Activated B cell treated with CpG ODN at 0.5 μM for 24 hours (primary cell): ENCODE measurements at regions not wholly inside any gene's neighbourhood (a gene's known extent, or its start where the extent isn't known, plus 50 kb on each side); places are given as distances from the start of the nearest gene placed in this dataset.

ENCODE experiments used
- ATAC-seq: fragments of 200-7000 bp; cut with Tn5 transposase; one replicate; pipeline ENCODE4 v1.10.0; 2021; ENCODE audit warnings: low read depth, mild to moderate bottlenecking, moderate library complexity
- CTCF ChIA-PET: fragments of 350-600 bp; sonication (Branson Sonifier 250); formaldehyde crosslinking; loops from one replicate; lab custom pipeline; 2021; ENCODE audit warnings: antibody characterized with exemption; lab: Charles Lee
- POLR2A ChIA-PET: fragments of 350-600 bp; sonication (Branson Sonifier 250); formaldehyde crosslinking; loops from one replicate; lab custom pipeline; 2021; ENCODE audit warnings: antibody characterized with exemption; lab: Charles Lee
- DNase-seq: peaks from one replicate; pipeline ENCODE4 v3.0.0; 2022
- H3K27ac Mint-ChIP-seq: one replicate; pipeline ENCODE4 v1.8.0; 2020; ENCODE audit warnings: mixed read lengths
- H3K27me3 Mint-ChIP-seq: one replicate; pipeline ENCODE4 v1.8.0; 2021; ENCODE audit warnings: mixed read lengths
- H3K36me3 Mint-ChIP-seq: one replicate; pipeline ENCODE4 v1.8.0; 2021; ENCODE audit warnings: low read depth, mixed read lengths
- H3K4me1 Mint-ChIP-seq: one replicate; pipeline ENCODE4 v1.8.0; 2021; ENCODE audit warnings: mixed read lengths
- H3K4me3 Mint-ChIP-seq: one replicate; pipeline ENCODE4 v1.8.0; 2020; ENCODE audit warnings: mild to moderate bottlenecking, mixed read lengths
- H3K9me3 Mint-ChIP-seq: one replicate; pipeline ENCODE4 v1.8.0; 2020; ENCODE audit warnings: mixed read lengths
- CTCF ChIP-seq: fragments of 200-600 bp; IDR thresholded peaks from one replicate; pipeline ENCODE4 v1.8.0; 2022; ENCODE audit warnings: antibody characterized with exemption, mild to moderate bottlenecking
- intact Hi-C: fragments of 100-400 bp; cut with micrococcal nuclease; formaldehyde crosslinking; loops from one replicate; pipeline ENCODE4 v1.15.1; 2024

GRCh38 chr13:60329221-60329923 lies 67.6 kb upstream of the TDRD3 start:
- ChIA-PET POLR2A (no interaction called here), CTCF (interaction anchor here (1.2 kb wide), 1 partner anchor 649 kb away, joined by 3 read pairs; no protein-coding TSS in a partner anchor)
- intact Hi-C loops: no loop called here
- H3K9me3 Mint-ChIP-seq: peaks cover 7% of the 10 kb centered on the region
- DNase-seq (no peak), ATAC-seq (no peak)
- peaks cover 2% of the 10 kb centered on the region for H3K4me1 Mint-ChIP-seq
- H3K4me3 Mint-ChIP-seq: no peak overlapping the region
- TF ChIP-seq CTCF: no peak
- H3K36me3 Mint-ChIP-seq: no peaks in the 10 kb centered on the region
- peaks cover 10% of the 10 kb centered on the region for H3K27me3 Mint-ChIP-seq
- H3K27ac Mint-ChIP-seq: no peak overlapping the region

GRCh38 chr13:60331249-60332012 lies 65.6 kb upstream of the TDRD3 start:
- POLR2A ChIA-PET: no interaction called here
- Mint-ChIP-seq H3K27ac (no peak overlapping the region), H3K27me3 (peaks cover 10% of the 10 kb centered on the region), H3K9me3 (peaks cover 7% of the 10 kb centered on the region), H3K4me1 (peaks cover 2% of the 10 kb centered on the region), H3K36me3 (no peaks in the 10 kb centered on the region), H3K4me3 (no peak overlapping the region)
- intact Hi-C loops: no loop called here
- DNase-seq: no peak
- CTCF ChIA-PET: no interaction called here
- no peak for TF ChIP-seq CTCF
- ATAC-seq: no peak

- ChIA-PET POLR2A (no interaction called here), CTCF (no interaction called here)
- H3K4me1 Mint-ChIP-seq: peaks cover 2% of the 10 kb centered on the region
- H3K27ac Mint-ChIP-seq: no peak overlapping the region
- peaks cover 10% of the 10 kb centered on the region for H3K27me3 Mint-ChIP-seq
- ATAC-seq: no peak
- H3K4me3 Mint-ChIP-seq: no peak overlapping the region
- intact Hi-C loops: no loop called here
- H3K9me3 Mint-ChIP-seq: peaks cover 7% of the 10 kb centered on the region
- DNase-seq: no peak
- no peak for TF ChIP-seq CTCF
- no peaks in the 10 kb centered on the region for H3K36me3 Mint-ChIP-seq
Measured at GRCh38 chr13:60332682-60333081, 64.3 kb upstream of the TDRD3 start.

- peaks cover 10% of the 10 kb centered on the region for H3K27me3 Mint-ChIP-seq
- TF ChIP-seq CTCF: no peak
- intact Hi-C loops: loop anchor here (2.0 kb wide), 1 partner anchor 96 kb away; no protein-coding TSS in a partner anchor
- H3K9me3 Mint-ChIP-seq: peaks cover 7% of the 10 kb centered on the region
- no peak for ATAC-seq
- POLR2A ChIA-PET: no interaction called here
- H3K4me1 Mint-ChIP-seq: no peaks in the 10 kb centered on the region
- DNase-seq: no peak
- CTCF ChIA-PET: interaction anchor here (0.6 to 0.9 kb wide), 2 partner anchors 9 to 35 kb away, joined by 3 read pairs; no protein-coding TSS in a partner anchor
- no peak overlapping the region for H3K4me3 Mint-ChIP-seq
- no peaks in the 10 kb centered on the region for H3K36me3 Mint-ChIP-seq
- no peak overlapping the region for H3K27ac Mint-ChIP-seq
Measured at GRCh38 chr13:60334310-60334709, 62.7 kb upstream of the TDRD3 start.

- DNase-seq (no peak), ATAC-seq (no peak)
- no peaks in the 10 kb centered on the region for H3K4me1 Mint-ChIP-seq
- peak; percentile 38 for TF ChIP-seq CTCF
- H3K27me3 Mint-ChIP-seq: peaks cover 8% of the 10 kb centered on the region
- POLR2A ChIA-PET: no interaction called here
- intact Hi-C loops: loop anchor here (1.0 to 2.0 kb wide), 2 partner anchors 95 to 655 kb away; no protein-coding TSS in a partner anchor
- no peak overlapping the region for H3K4me3 Mint-ChIP-seq
- CTCF ChIA-PET: interaction anchor here (0.9 to 1.2 kb wide), 2 partner anchors 11 to 95 kb away, joined by 3 to 4 read pairs; no protein-coding TSS in a partner anchor
- no peak overlapping the region for H3K27ac Mint-ChIP-seq
- H3K9me3 Mint-ChIP-seq: peaks cover 7% of the 10 kb centered on the region
- no peaks in the 10 kb centered on the region for H3K36me3 Mint-ChIP-seq
Measured at GRCh38 chr13:60335531-60335930, 61.5 kb upstream of the TDRD3 start.
